Activated CD4-positive, alpha-beta T cell treated with anti-CD3 and anti-CD28 coated beads, Interleukin-2, amount 50 U/mL, for 48 hours (primary cell): ENCODE measurements at regions not wholly inside any gene's neighbourhood (a gene's known extent, or its start where the extent isn't known, plus 50 kb on each side); places are given as distances from the start of the nearest gene placed in this dataset.
"Not testable (repeated sequence)": the region's sequence is repeated elsewhere in the genome, so short reads cannot be mapped to it uniquely, and the experiment has no call there.

Experiments
- DNase-seq, 2 experiments: peaks; one replicate each; pipeline ENCODE4 v3.0.0-alpha.2; 2020

DNA sequence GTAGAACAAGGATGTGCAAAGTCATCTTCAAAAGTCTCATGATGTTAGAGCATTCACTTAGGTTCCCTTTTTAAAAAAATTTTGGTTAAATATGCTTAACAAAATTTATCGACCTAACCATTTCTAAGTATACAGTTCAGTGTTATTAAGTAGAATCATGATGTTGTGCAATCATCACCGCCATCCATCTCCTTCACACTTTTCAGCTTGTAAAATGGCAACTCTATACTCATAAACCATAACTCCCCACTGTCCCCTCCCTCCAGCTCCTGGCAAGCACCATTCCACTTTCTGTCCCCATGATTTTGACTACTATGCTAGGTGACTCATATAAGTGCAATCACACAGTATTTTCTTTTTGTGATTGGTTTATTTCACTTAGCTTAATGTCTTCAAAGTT is 895.0 kb downstream of the TBL1XR1 start:
- DNase-seq = no peak

DNA sequence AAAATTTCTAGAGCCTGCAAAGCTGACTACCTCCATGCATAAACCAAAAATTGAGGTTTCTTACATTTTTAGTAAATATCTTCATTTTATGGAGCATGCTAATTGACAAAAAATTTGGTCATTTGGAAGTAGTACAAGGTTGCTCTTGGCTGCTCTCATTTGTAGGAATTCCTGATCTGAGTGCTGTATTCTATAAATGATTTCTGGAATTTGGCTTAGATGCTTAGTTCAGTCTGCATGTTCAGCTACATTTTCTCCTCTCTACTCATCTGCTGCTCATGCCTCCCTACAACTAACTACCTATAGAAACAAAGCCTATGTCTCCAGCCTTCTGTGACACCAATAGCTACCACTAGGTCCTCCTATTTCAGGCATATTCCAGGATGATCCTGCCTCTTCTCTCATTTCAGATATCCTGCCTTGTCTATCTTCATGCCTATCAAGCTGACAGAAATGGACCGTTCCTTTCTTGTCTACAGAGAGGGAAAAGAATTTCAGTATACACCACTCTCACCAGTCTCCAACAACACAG is 901.1 kb downstream of the TBL1XR1 start:
- DNase-seq = no peak

DNA sequence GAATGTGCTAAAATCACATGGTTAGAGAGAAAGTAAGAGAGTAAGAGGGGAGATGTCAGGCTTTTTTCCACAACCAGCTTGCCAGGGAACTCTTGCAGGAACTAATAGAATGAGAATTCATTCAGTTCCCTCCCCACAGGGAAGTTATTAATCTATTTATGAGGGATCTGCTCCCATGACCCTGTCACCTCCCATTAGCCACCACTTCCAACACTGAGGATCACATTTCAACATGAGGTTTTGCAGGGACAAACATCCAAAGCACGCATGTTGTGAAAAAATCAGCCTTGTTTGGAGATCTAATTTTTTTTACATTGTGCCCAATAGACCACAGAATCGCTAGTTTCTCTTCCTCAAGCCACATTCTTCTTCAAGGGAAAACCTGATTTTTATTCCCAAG is 904.0 kb downstream of the TBL1XR1 start:
- DNase-seq = no peak

- DNase-seq = no peak
These were observed 910.7 kb downstream of the TBL1XR1 start for GRCh38 chr3:176286476-176287085.

GRCh38 chr3:176275538-176275937 is 921.7 kb downstream of the TBL1XR1 start:
- DNase-seq = no peak

DNA sequence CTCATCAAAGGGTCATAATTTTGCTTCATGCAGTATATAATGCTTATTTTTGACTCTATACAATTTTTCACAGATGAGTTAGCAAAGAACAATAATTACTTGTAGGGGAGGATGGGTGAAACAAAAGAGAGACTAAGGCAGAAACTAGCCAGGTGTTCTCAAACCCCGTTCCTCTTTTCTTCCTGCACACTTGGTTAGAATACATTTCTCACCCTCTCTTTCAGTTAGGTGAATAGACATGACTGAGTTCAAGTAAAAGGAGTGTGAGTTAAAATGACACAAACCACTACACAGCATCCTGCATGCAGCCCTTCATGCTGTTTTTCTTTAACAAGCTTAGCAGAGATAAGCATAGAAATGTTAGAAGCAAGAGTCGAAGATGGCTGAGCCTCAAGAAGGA is 922.2 kb downstream of the TBL1XR1 start:
- DNase-seq = no peak

- no peak for DNase-seq
These were observed 923.1 kb downstream of the TBL1XR1 start for GRCh38 chr3:176274161-176274560.

DNA sequence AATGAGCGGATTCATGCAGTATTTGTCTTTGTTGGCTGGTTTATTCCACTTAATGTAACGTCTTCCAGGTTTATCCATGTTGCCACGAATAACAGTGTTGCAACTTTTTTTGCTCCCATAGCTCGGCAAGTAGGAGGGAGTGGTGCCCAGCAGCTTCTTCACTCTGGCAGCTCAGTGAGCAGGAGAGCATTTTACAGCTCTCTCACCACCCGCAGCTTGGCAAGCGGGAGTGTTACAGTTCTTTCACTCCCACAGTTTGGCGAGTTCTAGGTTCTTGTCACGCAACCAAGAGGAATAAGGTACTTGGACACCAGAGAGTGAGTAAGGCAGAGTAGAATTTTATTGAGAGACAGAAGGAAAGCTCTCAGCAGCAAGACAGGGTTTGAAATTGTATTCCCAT is 935.2 kb downstream of the TBL1XR1 start:
- DNase-seq = no peak

GRCh38 chr3:176247191-176247590 is 950.1 kb downstream of the TBL1XR1 start:
- DNase-seq = no peak

GRCh38 chr3:176219970-176220369 is 977.3 kb downstream of the TBL1XR1 start:
- DNase-seq = no peak

DNA sequence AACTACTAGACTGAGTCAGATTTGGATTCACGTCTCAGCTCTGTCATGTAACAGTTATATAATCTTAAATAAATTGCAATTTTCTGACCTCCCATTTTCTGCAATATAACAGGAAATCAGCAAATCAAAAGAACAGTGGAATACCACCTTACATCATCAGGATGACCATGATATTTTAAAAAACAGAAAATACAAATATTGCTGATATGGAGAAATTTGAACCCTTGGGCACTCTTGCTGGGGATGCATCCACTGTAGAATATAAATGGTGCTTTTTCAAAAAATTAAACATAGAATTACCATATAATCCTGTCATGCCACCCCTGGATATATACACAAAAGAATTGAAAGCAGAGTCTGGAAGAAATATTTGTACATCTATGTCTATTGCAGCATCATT is 982.5 kb downstream of the TBL1XR1 start:
- DNase-seq = no peak

DNA sequence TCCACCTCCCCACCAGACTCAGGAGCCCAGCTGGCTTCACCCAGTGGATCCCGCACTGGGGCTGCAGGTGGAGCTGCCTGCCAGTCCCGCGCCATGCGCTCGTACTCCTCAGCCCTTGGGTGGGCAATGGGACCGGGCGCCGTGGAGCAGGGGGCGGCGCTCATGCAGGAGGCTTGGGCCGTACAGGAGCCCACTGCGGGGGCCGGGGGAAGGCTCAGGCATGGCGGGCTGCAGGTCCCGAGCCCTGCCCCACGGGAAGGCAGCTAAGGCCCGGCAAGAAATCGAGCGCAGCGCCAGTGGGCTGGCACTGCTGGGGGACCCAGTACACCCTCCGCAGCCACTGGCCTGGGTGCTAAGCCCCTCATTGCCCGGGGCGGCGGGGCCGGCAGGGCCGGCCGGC is 984.0 kb downstream of the TBL1XR1 start:
- not testable (repeated sequence) for DNase-seq

- DNase-seq = no peak
These were observed 988.4 kb downstream of the TBL1XR1 start for GRCh38 chr3:176208915-176209314.

GRCh38 chr3:176208283-176208682 is 989.0 kb downstream of the TBL1XR1 start:
- DNase-seq = no peak

DNA sequence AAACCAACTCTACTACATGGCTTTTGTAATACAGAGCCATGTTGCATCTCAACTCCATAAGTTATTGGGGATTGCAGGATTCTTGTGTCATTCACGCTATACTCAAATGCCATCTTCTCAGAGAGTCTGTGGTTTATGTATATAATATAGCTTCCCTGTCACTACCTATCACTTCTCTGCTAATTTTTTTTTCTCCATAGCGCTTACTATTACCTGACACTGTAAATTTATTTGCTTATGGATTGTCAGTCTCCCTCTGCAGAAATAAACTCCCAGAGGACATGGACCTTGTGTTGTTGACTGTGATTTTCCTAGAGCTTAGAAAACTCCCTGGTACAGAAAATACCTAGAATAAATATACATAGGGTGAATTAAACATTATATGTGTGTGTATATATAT is 990.5 kb downstream of the TBL1XR1 start:
- DNase-seq = no peak

DNA sequence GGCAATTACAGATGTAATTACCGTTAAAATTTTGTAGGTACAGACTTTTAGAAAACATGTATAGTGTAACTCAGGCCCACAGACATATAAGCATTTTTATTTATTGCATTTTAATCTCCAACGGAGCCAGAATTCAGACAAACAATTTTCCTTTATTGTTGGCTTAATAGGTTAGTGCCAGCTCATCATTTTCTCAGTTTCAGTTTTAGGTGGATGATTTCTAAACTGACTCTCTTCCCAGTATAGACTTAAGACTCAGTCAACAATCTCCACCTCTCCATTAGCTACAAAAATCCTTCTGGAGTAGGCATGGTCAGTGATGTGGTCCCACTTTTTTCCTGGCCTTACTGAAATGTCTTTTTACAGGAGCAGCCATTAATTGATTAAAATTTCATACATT is 994.6 kb downstream of the TBL1XR1 start:
- DNase-seq = no peak

DNA sequence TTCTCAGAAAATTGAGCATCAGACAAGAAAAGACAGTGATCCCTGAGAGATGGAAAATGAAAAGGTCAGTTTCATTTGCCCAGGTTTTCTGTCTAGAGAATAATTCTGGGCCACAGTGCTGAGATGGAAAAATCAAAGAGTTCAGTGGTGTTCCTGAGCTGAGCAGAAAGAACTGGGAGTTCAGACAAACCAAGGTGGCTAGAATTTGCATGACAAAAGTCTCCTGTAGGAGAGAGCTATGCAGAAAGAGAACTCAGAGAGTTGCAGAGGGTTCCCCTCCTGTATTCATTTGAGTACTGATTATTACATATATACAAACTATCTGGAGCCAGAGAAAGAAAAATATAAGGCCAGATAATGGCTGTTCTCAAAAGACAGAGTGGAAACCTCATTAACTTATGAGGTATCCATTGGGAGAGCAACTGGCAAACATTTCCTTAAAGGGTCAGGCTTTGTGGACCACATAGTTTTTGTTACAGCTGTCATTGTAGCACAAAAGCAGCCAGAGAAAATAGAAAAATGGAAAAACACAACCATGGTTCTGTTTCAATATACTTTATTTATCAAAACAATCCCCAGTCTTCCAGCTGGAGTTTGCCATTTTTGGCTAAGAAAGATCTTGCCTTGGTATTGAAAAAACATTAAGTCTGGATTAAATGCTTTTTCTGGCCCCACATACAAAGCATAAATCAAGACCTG is 1004.1 kb downstream of the TBL1XR1 start:
- no peak for DNase-seq

- no peak for DNase-seq
These were observed 1006.5 kb downstream of the TBL1XR1 start for GRCh38 chr3:176190755-176191154.

DNA sequence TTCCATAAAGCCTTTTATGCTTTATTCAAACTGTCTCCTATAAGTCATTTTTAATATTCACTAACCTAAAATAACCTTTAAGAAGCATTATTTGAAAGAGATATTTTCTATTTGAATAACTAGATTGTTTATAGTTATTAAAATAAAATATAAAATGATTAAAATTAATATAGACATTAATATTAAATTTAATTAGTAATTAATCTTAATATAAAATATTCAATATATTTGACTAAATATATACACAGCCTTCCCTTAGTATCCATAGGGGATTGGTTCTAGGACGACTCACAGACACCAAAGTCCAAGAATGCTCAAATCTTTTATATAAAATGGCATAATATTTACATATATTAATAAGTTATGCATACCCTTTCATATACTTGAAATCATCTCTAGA is 1014.1 kb downstream of the TBL1XR1 start:
- no peak for DNase-seq

DNA sequence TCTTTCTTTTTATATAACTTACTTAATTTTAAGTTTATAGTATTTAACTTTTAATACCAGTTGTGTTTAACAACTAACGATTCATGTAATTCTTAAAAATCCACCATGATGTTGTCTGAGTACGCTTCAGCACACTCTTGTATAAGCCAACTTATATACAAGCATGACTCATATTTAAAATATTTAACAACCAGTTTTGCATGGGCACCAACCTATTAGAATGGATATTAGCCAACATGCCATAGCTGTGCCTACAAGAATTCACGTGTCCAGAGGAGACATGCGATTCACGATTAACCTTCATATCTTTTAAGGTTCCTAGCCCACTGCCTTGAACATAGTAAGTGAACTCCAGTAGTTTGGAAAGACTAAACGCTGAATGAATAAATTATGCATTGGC is 1023.2 kb downstream of the TBL1XR1 start:
- DNase-seq = no peak

- no peak for DNase-seq
These were observed 1024.8 kb downstream of the TBL1XR1 start for GRCh38 chr3:176172492-176172891.

- no peak for DNase-seq
These were observed 1030.0 kb downstream of the TBL1XR1 start for GRCh38 chr3:176167272-176167671.

- no peak for DNase-seq
These were observed 1036.3 kb downstream of the TBL1XR1 start for GRCh38 chr3:176160997-176161396.

GRCh38 chr3:176159796-176160195 is 1037.5 kb downstream of the TBL1XR1 start:
- no peak for DNase-seq

DNA sequence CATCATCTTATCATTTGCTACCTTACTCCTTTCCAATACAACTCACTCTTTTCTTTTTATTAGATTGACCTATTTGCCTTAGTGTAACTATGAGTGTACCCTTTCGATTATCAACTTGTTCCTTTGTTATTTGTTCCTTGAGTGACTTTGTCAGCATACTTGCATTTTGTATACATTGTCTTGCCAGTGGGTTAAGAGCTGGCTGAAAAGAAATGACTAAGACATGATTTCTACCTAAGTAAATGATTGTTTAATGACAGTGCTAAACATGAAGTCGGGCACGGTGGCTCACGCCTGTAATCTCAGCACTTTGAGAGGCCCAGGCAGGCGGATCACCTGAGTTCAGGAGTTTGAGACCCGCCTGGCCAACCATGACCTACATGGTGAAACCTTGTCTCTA is 1042.3 kb downstream of the TBL1XR1 start:
- DNase-seq = no peak
